ENCODE measurements at regions not wholly inside any gene's neighbourhood (a gene's known extent, or its start where the extent isn't known, plus 50 kb on each side); places are given as distances from the start of the nearest gene placed in this dataset.

- no peak for DNase-seq (ENCODE audit: low read depth)
Measured at GRCh38 chr22:27179161-27179560, 521.8 kb downstream of the MIAT start.

- no peak for DNase-seq (ENCODE audit: low read depth)
Measured at GRCh38 chr22:27181537-27181936, 524.1 kb downstream of the MIAT start.

- no peak for DNase-seq (ENCODE audit: low read depth)
Measured at GRCh38 chr22:27183474-27183873, 526.1 kb downstream of the MIAT start.

- DNase-seq (ENCODE audit: low read depth): no peak
Measured at GRCh38 chr22:27185099-27185709, 527.8 kb downstream of the MIAT start.

GRCh38 chr22:27185760-27186302 lies 528.4 kb downstream of the MIAT start:
- no peak for DNase-seq (ENCODE audit: low read depth)

- no peak for DNase-seq (ENCODE audit: low read depth)
Measured at GRCh38 chr22:27186643-27187042, 529.3 kb downstream of the MIAT start.

- no peak for DNase-seq (ENCODE audit: low read depth)
Measured at GRCh38 chr22:27192135-27192829, 534.9 kb downstream of the MIAT start.

GRCh38 chr22:27193215-27193614 lies 535.8 kb downstream of the MIAT start:
- no peak for DNase-seq (ENCODE audit: low read depth)

GRCh38 chr22:27193636-27194035 lies 536.2 kb downstream of the MIAT start:
- DNase-seq (ENCODE audit: low read depth): no peak

GRCh38 chr22:27194096-27194748 lies 536.8 kb downstream of the MIAT start:
- no peak for DNase-seq (ENCODE audit: low read depth)

GRCh38 chr22:27195094-27195493 lies 537.7 kb downstream of the MIAT start:
- no peak for DNase-seq (ENCODE audit: low read depth)

- DNase-seq (ENCODE audit: low read depth): no peak
Measured at GRCh38 chr22:27195494-27195893, 538.1 kb downstream of the MIAT start.

- DNase-seq (ENCODE audit: low read depth): no peak
Measured at GRCh38 chr22:27196606-27197005, 539.2 kb downstream of the MIAT start.

- DNase-seq (ENCODE audit: low read depth): no peak
Measured at GRCh38 chr22:27197052-27197451, 539.7 kb downstream of the MIAT start.

- DNase-seq (ENCODE audit: low read depth): no peak
Measured at GRCh38 chr22:27197618-27198017, 540.2 kb downstream of the MIAT start.

- no peak for DNase-seq (ENCODE audit: low read depth)
Measured at GRCh38 chr22:27198518-27199035, 541.2 kb downstream of the MIAT start.

- no peak for DNase-seq (ENCODE audit: low read depth)
Measured at GRCh38 chr22:27199354-27199753, 542.0 kb downstream of the MIAT start.

- no peak for DNase-seq (ENCODE audit: low read depth)
Measured at GRCh38 chr22:27201276-27201675, 543.9 kb downstream of the MIAT start.

- DNase-seq (ENCODE audit: low read depth): no peak
Measured at GRCh38 chr22:27201741-27202140, 544.4 kb downstream of the MIAT start.

GRCh38 chr22:27203276-27203660 lies 545.9 kb downstream of the MIAT start:
- no peak for DNase-seq (ENCODE audit: low read depth)

GRCh38 chr22:27204280-27204679 lies 546.9 kb downstream of the MIAT start:
- DNase-seq (ENCODE audit: low read depth): no peak

- no peak for DNase-seq (ENCODE audit: low read depth)
Measured at GRCh38 chr22:27204817-27205216, 547.4 kb downstream of the MIAT start.

Measured in activated gamma-delta T cell treated with anti-CD3 and anti-CD28 coated beads, Interleukin-2, amount 50 U/mL, for 16 hours (primary cell).